UCSD-AML1 (cell line): ENCODE measurements at regions not wholly inside any gene's neighbourhood (a gene's known extent, or its start where the extent isn't known, plus 50 kb on each side); places are given as distances from the start of the nearest gene placed in this dataset.

Experiments used
- DNase-seq: peaks from one replicate; lab custom pipeline; 2025; ENCODE audit not compliant: unreplicated experiment; lab: John Stamatoyannopoulos, UW

- DNase-seq = no peak
These were observed 342.9 kb downstream of the MYCN start for GRCh38 chr2:16283071-16283850.

- no peak for DNase-seq
These were observed 342.2 kb downstream of the MYCN start for GRCh38 chr2:16282511-16282910.

GRCh38 chr2:16281451-16282335 lies 341.3 kb downstream of the MYCN start:
- peak; percentile 42 for DNase-seq

GRCh38 chr2:16280081-16280480 lies 339.7 kb downstream of the MYCN start:
- DNase-seq = no peak

- DNase-seq = no peak
These were observed 339.3 kb downstream of the MYCN start for GRCh38 chr2:16279641-16280040.

DNA sequence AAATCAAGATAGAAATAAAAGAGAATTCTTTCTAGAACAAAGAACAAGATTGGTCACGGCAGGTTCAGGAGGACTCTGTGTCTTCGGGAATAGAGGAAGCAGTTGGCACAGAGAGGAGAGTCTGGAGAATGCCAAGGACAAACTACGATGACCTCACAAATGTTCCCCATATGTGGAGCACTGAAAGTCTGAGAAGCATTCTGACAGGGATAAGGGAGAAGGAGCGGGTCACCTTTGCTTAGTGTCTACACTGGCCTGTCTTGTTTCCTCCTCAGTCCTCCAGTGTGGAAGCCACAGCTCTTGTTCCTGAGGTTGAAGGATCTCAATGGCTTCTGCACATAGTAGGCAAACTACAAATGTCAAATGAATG lies 338.8 kb downstream of the MYCN start:
- no peak for DNase-seq

DNA sequence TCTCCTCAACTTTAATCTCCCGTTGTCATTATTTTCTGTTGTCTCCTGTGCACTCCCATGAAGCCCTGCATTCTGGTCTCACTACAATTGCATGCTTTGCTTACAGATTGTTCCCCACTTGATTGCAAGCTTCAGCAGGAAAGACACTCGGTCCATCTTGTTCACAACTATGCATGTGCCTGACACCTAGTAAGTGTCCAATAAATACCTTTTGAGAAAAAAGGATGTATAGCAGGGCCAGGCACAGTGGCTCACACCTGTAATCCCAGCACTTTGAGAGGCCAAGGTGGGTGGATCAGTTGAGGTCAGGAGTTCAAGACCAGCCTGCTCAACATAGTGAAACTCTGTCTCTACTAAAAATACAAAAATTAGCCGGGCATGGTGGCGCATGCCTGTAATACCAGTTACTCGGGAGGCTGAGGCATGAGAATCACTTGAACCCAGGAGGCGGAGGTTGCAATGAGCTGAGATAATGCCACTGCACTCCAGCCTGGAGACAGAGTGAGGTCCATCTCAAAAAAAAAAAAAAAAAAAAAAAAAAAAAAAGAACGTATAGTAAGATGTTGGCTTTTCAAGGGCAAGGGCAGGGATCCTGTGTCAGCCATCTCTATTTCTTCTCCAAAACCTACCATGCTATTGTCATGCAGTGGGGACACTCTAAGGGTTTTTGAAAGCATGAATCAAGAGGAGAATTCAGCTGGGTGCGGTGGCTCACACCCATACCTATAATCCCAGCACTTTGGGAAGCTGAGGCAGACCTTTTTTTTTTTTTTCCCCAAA lies 338.3 kb downstream of the MYCN start:
- no peak for DNase-seq

DNA sequence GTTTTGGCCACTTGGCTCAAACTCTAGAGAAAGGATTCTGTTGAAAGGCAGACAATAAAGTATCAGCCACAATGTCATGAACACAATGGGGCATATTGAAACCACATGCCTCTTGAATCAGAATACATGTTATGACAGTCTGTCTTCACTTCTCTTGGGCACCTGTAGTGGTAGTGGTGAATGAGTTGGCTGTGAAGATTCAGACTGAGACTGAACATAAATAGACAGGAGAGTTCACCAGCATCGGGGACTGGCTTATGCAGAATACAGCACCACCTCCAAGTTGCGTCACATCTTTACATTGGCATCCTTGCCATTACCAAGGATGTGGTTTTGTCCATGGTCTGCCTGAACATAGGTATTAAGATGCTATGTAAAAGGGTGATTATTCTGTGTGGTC lies 336.8 kb downstream of the MYCN start:
- DNase-seq = no peak

DNA sequence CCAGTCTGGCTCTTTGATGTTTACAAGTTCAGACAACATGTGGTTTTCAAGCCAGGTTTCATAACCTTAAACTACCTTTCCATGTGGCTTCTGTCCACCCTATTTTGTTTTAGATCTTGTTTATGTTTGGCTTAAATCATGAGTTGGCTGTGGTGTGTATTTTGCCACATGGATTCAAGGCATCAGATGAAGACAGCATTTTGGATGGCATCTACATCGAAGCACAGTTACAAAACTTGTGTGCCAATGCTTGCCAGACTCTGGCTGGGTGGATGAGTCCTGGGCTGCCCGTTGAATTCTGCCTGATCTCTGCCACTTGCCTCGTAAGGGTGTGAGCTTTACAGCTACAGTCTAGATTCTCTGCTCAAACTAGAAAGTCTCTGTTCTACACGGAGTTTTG lies 335.3 kb downstream of the MYCN start:
- no peak for DNase-seq

- DNase-seq = no peak
These were observed 334.8 kb downstream of the MYCN start for GRCh38 chr2:16275131-16275530.

DNA sequence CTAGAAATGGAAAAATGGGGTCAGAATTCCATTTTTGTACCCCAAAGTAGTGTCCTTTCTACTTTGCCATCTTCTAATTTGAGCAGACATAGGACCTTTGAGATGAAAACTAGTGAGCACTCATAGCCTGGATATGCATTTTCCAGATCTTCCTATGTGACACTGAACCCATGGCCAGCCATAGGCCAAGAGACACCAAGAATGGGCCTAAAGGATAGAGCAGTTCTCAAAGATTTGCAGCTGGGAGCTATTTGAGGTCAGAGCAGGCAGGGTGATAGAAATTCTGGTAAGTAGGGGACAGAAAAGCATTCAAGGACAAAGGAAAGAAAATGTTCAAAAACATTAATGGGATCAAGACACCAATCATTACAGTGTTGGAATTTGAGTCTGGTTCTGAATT lies 332.8 kb downstream of the MYCN start:
- DNase-seq = no peak

- no peak for DNase-seq
These were observed 331.9 kb downstream of the MYCN start for GRCh38 chr2:16272038-16272788.

- DNase-seq = no peak
These were observed 331.0 kb downstream of the MYCN start for GRCh38 chr2:16271231-16271896.

GRCh38 chr2:16270441-16270840 lies 330.1 kb downstream of the MYCN start:
- no peak for DNase-seq

DNA sequence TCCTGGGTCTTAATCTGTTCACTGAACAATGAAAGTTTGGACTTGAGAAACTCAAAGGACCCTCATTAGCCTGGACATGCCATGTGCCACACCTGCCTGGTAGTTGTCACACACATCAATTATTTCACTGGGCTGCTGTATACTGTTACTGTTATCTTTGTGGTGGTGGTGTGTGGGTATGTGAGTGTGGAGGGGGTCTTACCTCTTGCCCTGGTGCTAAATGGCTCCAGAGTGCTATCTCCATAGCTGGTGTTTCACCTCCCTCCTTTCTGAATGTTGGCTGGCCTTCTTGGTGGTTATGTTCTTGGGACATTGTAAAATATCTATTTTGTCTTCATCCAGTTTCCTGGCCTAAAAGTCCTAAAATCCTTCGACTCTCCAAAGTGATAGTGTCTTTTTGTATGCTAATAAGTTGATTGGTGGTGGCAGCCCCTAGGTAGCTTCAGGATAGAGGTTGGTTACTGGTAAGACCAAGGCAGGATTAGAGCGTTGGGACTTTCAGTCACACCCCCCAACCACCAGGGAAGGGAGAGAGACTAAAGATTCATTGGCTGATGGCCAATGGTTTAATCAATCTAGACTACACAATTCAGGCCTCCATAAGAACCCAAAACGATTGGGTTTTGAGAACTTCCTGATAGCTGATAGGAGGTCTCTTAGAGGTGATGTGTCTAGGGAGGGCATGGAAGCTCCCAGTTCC lies 328.1 kb downstream of the MYCN start:
- no peak for DNase-seq

DNA sequence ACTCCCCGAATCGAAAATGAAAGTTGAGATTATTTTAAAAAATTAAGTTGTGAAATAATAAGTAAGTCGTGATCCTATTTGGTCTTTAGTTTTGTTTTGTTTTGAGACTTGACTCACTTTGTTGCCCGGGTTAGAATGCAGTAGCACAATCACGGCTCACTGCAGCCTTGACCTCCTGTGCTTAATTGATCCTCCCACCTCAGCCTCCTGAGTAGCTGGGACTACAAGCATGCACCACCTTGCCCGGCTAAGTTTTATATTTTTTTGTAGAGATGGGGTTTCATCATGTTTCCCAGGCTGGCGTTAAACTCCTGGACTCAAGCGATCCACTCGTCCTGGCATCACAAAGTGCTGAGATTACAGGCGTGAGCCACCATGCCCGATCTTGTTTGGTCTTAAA lies 326.2 kb downstream of the MYCN start:
- no peak for DNase-seq

GRCh38 chr2:16264931-16265540 lies 324.7 kb downstream of the MYCN start:
- DNase-seq = no peak

GRCh38 chr2:16264491-16264890 lies 324.1 kb downstream of the MYCN start:
- DNase-seq = no peak

- no peak for DNase-seq
These were observed 323.0 kb downstream of the MYCN start for GRCh38 chr2:16263241-16263890.
